C4-2B (cell line): ENCODE measurements at regions not wholly inside any gene's neighbourhood (a gene's known extent, or its start where the extent isn't known, plus 50 kb on each side); places are given as distances from the start of the nearest gene placed in this dataset.

ENCODE experiments used
- H3K27ac ChIP-seq: fragments of 450-650 bp; 2 replicates; pipeline ENCODE4 v1.5.1; 2017
- CTCF ChIP-seq: fragments of 450-650 bp; conservative IDR thresholded peaks from 2 replicates; pipeline ENCODE4 v1.5.1; 2017; ENCODE audit warnings: mild to moderate bottlenecking
- ZFX ChIP-seq: fragments of 450-650 bp; IDR thresholded peaks from 2 replicates; pipeline ENCODE4 v1.6.1; 2017

DNA sequence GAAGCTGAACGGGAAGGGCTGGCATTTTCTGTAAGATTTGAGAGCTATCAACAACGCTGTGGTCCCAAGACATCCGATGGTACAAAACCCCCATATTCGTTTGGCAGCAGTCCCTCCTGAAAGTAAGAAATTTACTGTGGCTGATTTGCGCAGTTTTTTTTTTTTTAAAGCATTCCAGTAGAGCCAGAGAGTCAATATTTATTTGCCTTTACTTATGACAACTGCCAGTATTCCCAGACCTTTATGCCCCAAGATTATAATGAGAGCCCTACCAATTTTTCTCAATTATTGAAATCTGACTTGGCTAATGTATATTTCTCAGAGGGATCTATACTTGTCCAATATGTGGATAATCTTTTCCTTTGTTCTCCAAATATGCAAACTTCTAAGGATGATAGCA, 157.5 kb upstream of the SPIN4 start:
- no peak overlapping the region for H3K27ac ChIP-seq
- TF ChIP-seq CTCF (no peak), ZFX (no peak)

- H3K27ac ChIP-seq = no peak overlapping the region
- peak; percentile 35 for TF ChIP-seq CTCF
- no peak for TF ChIP-seq ZFX
Measured at GRCh38 chrX:63506320-63506719, 155.2 kb upstream of the SPIN4 start.

- TF ChIP-seq CTCF (no peak), ZFX (no peak)
- no peak overlapping the region for H3K27ac ChIP-seq
Measured at GRCh38 chrX:63503541-63503940, 152.4 kb upstream of the SPIN4 start.

DNA sequence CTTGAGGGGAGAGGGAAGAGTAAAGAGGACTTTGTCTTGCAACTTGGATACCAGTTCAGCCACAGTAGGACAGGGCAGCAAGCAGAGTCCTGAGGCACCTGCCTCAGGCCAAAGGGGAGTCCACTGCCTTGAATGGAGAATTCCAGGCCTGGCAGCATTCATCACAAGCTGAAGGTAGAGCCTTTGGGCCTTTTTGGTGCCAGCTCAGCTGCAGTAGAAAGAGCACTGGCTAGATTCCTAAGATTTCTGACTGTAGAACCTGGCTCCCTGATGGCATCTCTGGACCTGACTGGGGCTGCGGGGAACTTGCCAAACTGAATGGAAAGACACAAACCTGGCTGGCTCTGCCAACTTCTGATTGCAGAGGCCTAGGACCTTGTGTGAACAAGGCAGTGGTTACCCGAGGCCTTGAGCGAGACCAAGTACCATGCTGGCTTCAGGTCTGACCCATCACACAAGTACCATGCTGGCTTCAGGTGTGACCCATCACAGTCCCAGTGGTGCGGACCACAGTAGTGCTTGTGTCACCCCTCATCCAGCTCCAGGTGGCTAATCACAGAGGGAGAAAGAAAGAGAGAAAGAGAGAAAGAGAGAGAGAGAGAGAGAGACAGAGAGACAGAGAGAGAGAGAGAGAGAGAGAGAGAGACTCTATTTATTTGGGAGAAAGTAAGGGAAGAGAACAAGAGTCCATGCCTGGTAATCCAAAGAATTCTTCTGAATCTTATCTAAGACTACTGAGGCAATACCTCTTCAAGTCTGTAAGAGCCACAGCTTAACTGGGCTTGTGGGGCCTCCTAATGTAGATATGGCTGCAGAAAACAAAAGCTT, 137.6 kb upstream of the SPIN4 start:
- no peak overlapping the region for H3K27ac ChIP-seq
- TF ChIP-seq ZFX = no peak

- no peak overlapping the region for H3K27ac ChIP-seq
- no peak for TF ChIP-seq ZFX
- no peak for TF ChIP-seq CTCF
Measured at GRCh38 chrX:63475200-63475599, 124.1 kb upstream of the SPIN4 start.

- TF ChIP-seq CTCF (no peak), ZFX (no peak)
Measured at GRCh38 chrX:63471004-63471403, 119.9 kb upstream of the SPIN4 start.

DNA sequence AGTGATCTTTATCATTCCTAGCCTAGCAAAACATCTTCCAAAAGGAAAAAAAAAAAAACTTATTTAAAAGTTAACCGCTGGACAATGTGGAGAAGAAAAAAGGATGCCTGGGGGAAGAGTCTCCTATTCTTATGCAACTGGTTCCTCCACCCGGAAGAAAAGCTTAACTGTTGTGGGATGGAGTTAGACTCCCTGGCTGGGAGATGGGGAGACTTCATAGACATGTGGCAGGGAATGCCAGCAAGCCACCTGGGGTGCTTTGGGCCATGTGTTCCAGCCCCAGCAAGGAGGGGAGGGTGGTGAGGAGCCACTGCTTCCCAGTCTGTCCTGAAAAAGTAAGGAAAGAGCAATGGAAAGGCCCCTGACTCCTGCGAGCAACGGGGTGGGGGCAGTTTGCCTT, 119.4 kb upstream of the SPIN4 start:
- H3K27ac ChIP-seq = no peak overlapping the region
- TF ChIP-seq ZFX = no peak
- TF ChIP-seq CTCF = no peak

More at GRCh38 chrX:63471004-63471403, 119.9 kb upstream of the SPIN4 start:
- H3K27ac ChIP-seq = no peak overlapping the region

DNA sequence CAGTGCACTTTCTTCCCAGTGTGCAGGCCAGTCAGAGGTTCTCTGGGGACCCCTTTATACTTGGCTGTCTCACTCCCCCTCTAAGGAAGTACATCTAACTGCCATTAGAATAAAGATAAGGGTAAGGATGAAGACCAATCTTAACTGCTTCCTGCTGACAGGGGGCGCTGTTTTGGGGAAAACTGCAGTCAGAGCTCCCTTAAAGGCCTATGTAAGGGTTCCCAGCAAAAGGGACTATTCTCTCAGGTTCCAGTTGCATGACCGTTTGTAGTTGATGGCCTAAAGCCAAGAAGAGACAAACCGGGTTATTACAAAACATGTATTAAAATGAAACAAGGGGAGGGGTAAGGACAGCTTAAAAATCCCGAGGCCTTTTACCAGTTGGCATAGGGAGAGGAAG, 115.6 kb upstream of the SPIN4 start:
- TF ChIP-seq ZFX (no peak), CTCF (peak; percentile 18)
- H3K27ac ChIP-seq = no peak overlapping the region
